ENCODE measurements at regions not wholly inside any gene's neighbourhood (a gene's known extent, or its start where the extent isn't known, plus 50 kb on each side); places are given as distances from the start of the nearest gene placed in this dataset.
"Not testable (repeated sequence)": the region's sequence is repeated elsewhere in the genome, so short reads cannot be mapped to it uniquely, and the experiment has no call there.

DNA sequence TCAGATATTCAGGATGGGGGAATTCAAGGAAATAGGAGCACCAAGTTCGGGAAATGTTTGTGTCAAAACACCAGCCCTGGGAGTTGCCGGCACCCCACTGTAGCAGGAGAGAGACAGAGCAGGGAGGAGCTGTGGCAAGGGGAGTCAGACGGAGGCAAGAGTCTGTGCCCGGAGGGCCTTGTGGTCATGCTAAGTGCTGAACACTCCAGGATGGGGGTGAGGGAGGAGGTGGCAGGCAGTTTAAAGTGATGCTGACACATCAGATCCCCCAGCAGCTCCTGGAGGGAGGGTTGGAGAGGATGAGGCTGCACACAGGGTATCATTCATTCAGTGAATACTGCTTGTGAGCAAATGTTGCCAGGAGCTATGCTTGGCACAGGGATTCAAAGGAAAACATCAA is 150.3 kb upstream of the ETV3 start:
- DNase-seq, result no peak

DNA sequence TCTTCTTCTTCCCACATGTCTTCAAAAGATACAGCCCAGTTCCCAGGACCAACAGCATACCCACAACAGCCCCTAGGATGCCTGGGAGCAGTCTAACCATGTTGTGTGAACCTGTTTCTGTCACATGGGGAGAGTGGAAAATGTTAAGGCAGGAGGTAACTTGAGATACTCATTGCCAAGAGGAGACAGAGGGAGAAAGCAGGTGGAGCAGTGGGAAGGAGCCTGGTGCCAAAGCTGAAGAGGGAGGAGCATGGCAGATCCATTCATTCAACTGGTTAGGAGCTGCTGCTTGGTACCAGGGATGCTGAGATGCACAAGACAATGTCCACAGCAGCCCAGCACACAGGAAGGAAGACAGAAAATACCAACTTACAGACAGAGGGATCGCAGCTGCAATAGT is 149.8 kb upstream of the ETV3 start:
- no peak for DNase-seq

DNA sequence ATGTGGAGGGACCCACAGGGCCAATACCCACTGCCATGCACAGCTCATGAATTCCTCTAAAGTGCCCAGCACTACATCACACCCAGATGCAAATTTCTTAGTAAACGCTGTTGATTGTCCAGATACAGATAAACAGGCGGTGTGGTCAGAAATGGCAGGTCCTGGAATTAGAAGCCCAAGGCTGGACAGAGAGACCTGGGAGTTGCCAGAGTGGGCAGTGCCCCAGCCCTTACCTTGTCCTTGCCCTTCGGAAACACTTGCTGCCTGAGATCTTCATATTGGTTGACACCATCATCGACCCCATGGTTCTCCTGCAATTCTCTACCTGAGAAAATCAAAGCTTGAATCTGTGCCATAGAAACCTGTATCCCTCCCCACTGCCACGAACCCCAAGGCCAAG is 149.3 kb upstream of the ETV3 start:
- no peak for DNase-seq

DNA sequence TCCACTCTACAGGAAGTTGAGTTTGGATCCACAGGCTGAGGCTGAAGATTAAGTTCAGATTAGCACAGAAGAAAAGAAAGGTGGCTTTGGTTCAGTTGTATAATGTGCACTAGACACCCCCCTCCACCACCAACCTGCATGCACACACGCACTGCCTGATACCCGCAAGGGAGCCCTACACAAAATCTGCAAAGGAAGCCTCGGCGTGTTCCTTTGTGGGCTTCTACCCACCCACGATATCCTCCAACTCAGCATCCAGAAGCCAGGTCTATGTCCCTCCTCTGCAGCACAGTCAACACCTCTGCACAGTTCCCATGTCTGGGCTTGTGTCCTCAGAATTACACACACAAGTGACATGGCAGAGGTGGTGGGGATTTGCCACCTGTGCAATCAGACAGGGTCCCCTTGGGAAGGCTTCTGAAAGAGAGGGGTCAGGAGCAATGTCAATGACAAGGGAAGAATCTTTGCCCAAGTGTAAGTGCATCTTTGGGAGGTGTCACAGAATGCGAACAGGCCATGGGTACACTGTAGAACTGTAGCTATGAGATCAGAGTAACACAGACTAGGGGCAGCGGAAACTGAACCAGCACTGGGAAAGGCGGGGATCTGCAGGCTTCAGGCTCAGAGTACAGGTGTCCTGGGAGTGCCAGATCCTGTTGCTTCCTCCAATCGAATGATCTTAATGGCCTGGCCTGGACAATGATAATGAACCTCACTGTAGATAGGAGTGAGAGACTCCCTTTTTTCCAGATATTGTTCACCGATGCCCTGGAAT is 148.6 kb upstream of the ETV3 start:
- no peak for DNase-seq

DNA sequence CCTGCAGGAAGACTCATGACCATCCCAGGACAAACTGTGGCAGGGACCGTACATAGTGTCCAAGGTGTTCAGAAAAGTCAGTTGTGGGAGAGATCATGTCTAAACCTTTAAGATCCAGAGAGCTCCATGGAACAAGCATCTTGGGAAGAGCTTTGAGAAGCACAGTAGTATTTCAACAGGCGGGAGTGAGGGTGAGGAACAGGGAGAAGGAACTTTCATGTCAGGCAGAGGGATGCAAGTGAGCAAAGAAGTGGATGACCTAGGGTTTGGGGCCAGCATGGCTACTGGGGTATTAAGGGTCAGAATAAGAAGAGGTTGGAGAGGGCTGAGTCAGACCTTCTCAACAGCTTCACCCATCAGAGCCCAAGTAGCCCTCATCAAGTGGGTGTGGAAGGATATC is 147.9 kb upstream of the ETV3 start:
- no peak for DNase-seq

DNA sequence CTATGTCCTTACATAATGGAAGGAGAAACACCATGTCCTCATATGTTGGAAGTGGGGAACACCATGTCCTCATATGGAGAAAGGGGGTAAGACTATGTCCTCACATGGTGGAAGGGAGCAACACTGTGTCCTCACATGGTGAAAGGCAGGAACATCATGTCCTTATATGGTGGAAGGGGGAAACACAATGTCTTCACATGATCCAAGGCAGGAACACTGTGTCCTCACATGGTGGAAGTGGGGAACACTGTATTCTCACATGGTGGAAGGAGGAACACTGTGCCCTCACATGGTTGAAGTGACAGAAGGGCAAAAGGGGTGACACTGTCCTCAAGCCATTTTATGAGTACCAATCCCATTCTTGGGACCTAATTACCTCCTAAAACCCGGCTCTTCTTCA is 146.3 kb upstream of the ETV3 start:
- DNase-seq, result no peak

DNA sequence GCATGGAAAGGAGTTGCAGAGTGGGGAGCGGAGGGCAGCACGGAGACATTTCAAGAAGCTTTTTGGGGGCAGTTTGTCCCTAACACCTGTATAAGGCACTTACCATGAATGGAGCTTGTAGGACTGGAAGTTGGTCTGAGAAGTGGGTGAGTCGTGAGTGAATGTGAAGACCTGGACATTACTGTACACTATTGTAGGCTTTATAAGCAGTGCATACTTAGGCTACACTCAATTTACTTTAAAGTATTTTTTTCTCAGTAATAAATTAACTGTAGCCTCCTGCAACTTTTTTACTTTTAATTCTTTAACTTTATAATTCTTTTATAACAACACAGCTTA is 141.6 kb upstream of the ETV3 start:
- no peak for DNase-seq

DNA sequence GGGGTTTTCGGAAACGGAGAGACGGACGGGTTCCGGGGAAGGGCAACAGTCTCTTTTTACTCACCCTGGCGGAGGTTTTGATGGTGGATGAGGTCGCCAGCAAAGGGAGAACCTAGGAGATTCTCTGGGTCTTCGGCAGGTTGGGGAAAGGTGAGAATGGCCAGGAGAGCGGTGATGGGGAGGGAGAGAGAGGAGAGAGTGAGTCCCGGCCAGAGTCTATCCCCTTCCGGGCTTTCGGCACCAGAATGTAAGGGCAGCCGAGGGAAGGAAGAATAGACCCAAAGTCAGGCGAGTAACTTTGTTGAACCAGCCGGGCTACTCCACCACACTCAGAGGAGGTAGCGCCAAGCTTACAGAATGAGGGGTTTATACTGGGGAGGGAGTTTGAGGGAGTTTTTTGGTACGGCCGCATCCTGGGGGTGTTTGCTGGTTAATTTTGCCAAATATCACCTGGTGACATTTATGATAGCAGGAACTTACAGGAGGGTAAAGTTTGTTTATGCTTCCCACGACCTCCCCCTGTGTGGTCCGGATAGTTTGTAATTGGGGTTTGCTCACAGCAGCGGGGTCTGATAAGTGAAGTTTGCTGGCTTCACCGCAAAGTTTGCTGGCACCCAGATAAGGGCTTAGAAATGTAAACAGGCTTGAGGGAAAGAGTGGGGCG is 141.1 kb upstream of the ETV3 start:
- DNase-seq, result no peak

DNA sequence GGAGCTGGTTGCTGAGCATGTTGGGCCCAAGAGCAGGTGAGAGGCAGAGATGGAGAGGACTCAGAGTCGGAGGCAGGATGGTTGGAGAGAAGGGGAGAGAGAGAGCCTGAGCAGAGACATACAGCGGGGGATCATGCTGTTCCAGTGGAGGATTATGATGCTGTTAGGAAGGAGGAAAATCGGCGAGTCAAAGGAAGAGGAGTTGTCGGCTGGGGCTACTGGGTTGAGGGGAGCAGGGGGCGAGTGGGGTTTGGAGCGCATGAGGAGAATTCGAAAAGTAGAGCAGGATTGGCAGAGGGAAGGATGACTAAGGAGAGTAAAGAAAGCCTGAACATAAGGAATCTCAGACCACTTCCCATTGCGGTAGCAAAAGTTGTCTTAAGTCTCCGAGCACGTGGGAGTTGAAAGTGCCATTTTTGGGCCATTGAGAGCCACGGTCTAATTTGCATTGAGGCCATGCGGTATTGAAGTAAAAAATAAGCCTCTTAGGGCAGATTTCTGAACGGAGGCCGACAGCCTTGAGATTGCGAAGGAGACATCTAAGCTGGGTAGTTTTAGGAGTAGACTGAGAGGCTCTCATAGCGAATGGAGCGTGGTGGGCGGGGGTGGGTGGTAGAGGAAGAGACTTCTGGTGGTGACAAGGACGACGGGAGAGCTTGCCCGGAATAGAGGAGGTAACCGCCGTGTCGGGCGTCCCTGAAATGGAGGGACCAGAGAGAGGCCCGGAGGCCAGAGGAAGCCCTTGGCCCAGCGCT is 140.4 kb upstream of the ETV3 start:
- DNase-seq, result no peak

DNA sequence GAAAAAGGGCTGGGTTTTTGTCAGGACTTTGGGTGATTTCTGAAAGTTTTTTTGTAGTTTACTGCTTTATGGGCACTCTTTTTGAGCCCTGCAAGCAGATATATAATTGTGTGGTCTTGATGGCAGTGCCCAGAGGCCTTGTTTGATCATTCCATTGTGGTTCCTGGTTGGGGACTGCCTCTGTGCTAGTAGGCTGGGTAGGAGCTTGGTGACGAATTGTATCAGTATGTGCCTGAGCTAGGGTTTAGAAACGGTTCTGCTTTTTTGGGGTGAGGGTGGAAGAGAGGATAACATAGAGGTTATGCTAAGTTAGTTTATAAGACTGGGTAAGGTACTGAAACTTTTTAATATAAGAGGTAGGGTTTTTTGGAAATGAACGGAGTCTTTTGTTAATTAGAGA is 139.7 kb upstream of the ETV3 start:
- no peak for DNase-seq

DNA sequence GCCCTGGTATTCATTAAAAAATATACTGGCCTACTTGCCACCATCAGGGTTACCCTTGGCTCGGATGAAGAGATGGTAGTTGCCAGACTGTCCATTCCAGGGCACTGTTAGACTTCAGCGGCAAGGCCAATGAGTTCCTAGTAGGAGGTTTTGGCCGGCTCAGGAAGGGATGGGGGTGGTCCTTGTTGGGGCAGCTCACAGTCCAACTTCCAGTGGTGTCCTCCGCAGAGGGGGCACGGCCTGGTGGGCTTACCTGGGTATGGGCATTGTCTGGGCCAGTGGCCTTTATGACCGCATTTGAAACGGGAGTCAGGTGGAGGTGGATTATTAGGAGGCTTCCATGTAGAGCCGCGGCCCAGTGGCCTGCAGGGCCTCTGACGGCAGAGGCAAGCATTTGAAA is 139.1 kb upstream of the ETV3 start:
- no peak for DNase-seq

DNA sequence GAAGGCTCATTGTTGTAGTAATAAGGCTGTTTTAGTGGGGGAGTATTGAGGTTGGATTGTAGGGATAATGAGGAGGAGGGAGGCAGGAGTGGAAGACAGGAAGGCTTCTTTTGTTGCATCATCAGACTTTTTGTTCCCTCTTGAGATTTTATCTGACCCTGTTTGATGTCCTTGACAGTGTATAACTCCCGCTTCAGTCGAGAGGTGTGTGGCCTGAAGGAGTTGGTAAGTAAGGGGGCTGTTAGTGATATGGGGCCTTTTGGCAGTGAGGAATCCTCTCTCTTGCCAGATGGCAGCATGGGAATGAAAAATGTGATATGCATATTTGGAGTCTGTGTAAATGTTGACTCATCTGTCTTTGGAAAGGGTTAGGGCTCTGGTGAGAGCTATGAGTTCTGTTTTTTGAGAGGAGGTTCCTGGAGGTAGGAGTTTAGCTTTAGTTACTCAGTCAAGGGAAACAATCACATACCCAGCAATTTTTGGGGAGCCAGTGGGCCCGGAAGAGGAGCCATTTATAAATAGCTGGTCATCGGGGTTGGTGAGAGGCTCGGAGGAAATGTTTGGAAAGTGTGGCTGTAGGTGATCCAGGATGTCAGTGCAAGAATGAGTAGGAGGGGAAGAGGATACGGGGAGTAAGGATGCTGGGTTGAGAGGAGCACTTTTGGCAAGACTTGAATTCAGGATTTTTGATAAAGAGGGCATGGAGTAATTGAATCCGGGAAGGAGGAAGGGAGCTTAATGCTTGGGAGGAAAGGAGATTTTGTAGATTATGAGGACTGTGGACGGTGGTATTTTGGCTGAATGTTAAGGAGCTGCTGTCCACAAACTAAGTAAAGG is 136.7 kb upstream of the ETV3 start:
- no peak for DNase-seq

DNA sequence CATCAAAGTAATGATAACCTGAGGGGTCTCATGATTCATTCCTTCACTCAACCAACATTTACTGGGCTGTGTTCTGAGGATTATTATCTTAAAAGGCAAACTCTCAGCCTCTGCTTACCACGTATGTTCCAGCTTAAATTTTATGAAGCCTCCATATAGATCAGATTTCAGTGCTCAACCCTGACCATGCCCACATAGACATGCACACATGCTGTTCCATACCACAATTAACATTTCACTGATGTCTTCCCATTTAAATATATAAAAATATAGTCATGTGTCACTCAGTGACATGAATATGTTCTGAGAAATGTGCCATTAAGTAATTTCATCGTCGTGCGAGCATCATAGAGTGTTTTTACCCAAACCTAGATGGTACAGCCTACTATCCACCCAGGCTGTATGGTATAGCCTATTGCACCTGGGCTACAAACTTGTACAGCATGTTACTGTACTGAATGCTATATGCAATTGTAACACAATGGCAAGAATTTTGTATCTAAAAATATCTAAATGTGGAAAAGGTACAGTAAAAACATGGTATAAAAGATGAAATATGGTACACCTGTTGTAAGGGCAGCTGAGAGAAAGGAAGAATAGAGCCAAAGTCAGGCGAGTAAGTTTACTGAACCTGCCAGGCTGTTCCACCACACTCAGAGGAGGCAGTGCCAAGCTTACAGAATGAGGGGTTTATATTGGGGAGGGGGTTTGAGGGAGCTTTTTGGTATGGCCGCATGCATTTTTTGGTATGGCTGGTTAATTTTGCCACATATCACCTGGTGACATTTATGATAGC is 134.7 kb upstream of the ETV3 start:
- DNase-seq, result no peak

DNA sequence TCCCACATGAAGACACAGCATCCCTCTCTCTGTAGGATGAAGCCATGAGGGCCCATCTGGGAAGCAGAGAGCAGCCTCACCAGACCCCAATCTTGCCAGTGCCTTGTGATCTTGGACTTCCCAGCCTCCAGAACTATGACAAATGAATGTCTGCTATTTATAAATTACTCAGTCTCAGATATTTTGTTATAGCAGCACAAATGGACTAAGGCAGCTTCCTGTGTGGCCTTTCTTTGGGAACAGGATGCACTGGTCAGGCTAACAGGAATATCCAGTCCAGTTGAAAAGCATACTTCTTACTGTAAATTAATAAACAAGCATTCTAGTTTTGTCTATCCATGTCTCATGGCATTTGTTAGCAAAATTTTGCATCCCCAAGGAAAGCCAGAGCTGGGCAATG is 134.1 kb upstream of the ETV3 start:
- no peak for DNase-seq

DNA sequence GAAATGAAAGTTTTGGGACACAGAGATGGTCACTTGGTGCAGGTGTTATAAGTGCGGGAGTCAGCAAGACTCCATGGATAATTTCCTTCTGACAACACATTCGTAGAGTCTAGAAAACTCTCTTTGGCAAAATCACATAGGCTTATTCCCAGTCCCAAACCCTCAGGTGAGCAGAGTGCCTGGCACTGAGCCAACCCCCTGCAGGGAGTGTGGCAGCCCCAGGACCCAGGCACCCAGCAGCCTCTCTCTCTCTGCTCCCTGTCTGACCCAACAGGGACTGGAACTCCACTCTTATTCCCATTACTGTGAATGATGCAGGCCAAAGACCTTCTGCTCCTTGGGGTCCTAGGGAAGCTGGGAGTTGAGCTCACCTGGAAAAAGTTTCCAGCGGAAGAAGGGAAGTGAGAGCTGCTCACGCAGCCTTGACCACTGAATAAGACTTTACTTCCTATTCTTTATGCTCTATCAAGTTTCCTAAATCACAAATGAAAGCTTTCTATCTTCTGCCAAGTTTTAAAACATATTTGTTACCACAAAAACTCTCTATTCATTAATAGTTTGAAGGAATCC is 132.6 kb upstream of the ETV3 start:
- no peak for DNase-seq

DNA sequence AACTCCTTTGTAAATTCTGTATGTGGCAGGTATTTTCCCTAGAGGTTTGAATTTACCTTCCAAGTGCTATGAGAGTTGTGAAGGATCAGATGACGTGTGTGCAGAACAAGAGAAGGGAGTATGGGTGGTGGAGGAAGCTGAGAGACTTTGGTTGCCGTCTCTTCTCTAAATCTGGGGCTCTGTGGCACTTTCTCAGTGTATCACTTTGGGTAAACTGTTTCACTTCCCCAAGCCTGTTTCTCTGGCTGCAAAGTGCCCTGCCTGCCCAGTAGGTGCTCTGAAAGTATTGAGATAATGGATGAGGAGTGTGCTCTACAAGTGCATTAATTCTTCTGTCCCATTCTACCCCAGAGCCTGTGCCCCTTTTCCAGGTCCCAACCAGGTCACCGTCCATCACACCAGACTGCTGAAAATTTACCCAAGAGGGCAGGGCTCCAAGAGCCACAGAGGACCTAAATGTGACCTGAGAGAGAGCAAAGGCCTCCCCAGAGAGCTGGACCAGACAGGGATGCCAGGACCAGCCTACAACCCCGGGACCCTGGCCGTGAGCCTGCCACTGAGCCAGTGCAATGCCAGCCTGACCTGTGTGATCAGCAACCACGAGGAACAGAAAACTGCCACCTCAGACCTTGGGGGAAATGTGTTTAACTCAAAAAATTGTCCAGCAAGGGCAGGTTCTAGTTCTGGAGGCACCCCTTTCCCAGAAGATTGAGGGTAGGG is 131.6 kb upstream of the ETV3 start:
- DNase-seq, result no peak

DNA sequence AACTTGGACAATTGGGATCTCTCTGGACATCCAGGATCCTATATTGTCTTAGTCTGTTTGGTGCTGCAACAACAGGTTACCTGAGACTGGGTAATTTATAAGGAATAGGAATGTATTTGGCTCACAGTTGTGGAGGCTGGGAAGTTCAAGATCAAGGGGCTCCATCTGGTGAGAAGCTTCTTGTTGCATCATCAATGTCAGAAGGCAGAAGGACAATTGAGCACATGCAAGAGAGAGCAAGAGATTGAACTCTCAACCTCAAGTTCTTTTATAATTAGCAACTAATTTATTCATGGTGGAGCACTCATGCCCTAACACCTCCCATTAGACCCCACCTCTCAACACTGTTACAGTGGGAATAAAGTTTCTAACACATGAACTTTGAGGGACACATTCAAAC is 124.7 kb upstream of the ETV3 start:
- no peak for DNase-seq

DNA sequence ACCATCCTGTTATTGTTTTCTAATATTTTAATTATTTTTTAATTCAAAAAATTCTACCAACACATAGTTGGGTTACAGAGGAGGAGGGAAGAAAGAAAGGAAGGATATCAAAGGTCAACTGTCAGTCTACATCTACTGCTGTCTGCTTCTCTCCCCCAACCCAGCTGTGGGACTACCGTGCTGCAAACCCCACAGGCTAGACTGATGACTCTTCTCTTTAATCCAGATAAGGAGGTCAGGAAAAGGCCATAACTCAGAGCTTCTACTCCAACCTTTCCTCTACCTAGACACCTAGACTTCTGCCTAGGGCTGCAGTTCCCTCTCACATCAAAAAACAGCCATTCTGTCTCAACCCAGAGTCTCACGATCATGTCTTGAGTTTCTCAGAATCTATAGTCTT is 124.2 kb upstream of the ETV3 start:
- no peak for DNase-seq

DNA sequence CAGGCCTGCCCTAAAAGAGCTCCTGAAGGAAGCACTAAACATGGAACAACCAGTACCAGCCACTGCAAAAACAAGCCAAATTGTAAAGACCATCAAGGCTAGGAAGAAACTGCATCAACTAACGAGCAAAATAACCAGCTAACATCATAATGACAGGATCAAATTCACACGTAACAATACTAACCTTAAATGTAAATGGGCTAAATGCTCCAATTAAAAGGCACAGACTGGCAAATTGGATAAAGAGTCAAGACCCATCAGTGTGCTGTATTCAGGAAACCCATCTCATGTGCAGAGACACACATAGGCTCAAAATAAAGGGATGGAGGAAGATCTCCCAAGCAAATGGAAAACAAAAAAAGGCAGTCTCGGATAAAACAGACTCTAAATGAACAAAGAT is 117.7 kb upstream of the ETV3 start:
- DNase-seq, result not testable (repeated sequence)

DNA sequence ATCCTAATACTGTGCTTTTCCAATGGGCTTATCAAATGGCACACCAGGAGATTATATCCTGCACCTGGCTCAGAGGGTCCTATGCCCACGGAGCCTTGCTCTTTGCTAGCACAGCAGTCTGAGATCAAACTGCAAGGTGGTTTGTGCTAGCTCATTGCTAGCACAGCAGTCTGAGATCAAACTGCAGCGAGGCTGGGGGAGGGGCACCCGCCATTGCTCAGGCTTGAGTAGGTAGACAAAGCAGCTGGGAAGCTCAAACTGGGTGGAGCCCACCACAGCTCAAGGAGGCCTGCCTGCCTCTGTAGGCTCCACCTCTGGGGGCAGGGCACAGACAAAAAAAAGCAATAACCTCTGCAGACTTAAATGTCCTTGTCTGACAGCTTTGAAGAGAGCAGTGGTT is 116.0 kb upstream of the ETV3 start:
- not testable (repeated sequence) for DNase-seq

DNA sequence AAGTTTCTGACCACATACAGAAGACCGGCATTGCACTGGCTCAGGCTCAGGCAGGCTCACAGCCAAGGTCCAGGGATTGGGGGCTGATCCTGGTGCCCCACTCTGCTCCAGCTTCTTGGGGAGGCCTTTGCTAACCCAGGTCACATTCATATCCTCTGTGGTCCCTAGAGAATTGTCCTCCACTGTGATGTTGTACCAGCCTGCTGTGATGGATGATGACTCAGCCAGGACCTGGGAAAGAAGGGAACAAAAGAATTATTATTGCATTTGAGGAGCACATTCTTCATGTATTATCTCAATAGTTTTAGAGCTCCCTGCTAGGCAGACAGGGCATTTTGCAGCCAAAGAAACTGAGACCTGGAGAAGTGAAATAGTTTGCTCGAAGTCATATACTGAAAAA is 114.3 kb upstream of the ETV3 start:
- no peak for DNase-seq

DNA sequence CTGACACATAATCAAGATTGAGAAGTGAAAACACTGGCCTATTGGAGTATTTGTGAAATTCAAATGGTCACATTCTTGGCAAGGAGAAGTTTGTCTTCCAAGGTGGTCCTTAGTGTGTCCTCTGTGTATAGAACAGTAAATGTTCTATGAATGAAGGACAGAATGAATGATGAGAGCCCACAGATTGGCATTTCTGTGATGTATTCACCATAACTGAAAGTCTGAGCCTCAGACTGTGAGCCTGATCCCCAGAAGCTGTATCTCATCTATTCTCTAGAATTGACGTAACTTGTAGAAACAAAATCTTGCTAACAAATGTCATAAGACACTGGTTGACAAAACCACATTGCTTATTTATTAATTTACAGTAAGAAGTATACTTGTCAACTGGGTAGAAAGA is 111.5 kb upstream of the ETV3 start:
- DNase-seq, result no peak
